DOHH2 (cell line): ENCODE measurements at regions not wholly inside any gene's neighbourhood (a gene's known extent, or its start where the extent isn't known, plus 50 kb on each side); places are given as distances from the start of the nearest gene placed in this dataset.
"Not testable (repeated sequence)": the region's sequence is repeated elsewhere in the genome, so short reads cannot be mapped to it uniquely, and the experiment has no call there.

Experiments
- CTCF ChIP-seq: fragments of 200-600 bp; sonication (generic); IDR thresholded peaks from one replicate; pipeline ENCODE4 v1.5.1; 2014; ENCODE audit warnings: antibody characterized with exemption, mild to moderate bottlenecking, low read depth, low read length; ENCODE audit not compliant: poor library complexity, severe bottlenecking
- EZH2phosphoT487 ChIP-seq: fragments of 200-600 bp; sonication (generic); IDR thresholded peaks from 2 replicates; pipeline ENCODE4 v1.6.1; 2017; ENCODE audit warnings: borderline replicate concordance, mild to moderate bottlenecking, antibody characterized with exemption, low read length, moderate library complexity, mixed read lengths

GRCh38 chr5:89317838-89318237 lies 434.9 kb upstream of the MEF2C start:
- TF ChIP-seq CTCF, EZH2phosphoT487: not testable (repeated sequence)
